ENCODE measurements at regions not wholly inside any gene's neighbourhood (a gene's known extent, or its start where the extent isn't known, plus 50 kb on each side); places are given as distances from the start of the nearest gene placed in this dataset.

- TF ChIP-seq CTCF (IDR thresholded peaks at IDR 0.05) (no peak), POLR2A (IDR thresholded peaks at IDR 0.05) (no peak), EP300 (IDR thresholded peaks at IDR 0.05) (no peak), POLR2AphosphoS5 (IDR thresholded peaks at IDR 0.05) (peak; percentile 80)
Measured at GRCh38 chr15:35624881-35625280, 78.9 kb upstream of the DPH6 start.

Measured in gastroesophageal sphincter (tissue), 3 donors.